SK-N-MC (cell line): ENCODE measurements at regions not wholly inside any gene's neighbourhood (a gene's known extent, or its start where the extent isn't known, plus 50 kb on each side); places are given as distances from the start of the nearest gene placed in this dataset.
A peak's percentile ranks its signal among the peaks of the same experiment; 100 is the strongest.

Source experiments
- DNase-seq: peaks from one replicate; pipeline ENCODE4 v3.0.0-alpha.2; 2011; ENCODE audit warnings: low read depth, low spot score
- H3K27ac ChIP-seq: fragments of 200-600 bp; sonication (generic); 2 replicates; pipeline ENCODE4 v1.5.1; 2016; ENCODE audit warnings: mixed run types
- H3K36me3 ChIP-seq: fragments of 200-600 bp; sonication (generic); 2 replicates; pipeline ENCODE4 v1.6.1; 2017; ENCODE audit warnings: antibody characterized with exemption, low read length, mixed read lengths; ENCODE audit not compliant: insufficient read depth
- H3K4me3 ChIP-seq: fragments of 200-600 bp; sonication (generic); 2 replicates; pipeline ENCODE4 v1.5.1; 2016
- H3K9ac ChIP-seq: fragments of 200-600 bp; sonication (generic); 2 replicates; pipeline ENCODE4 v1.8.0; 2017; ENCODE audit warnings: mixed run types, mixed read lengths; ENCODE audit not compliant: insufficient read length
- H3K9me3 ChIP-seq: fragments of 200-600 bp; sonication (generic); 2 replicates; pipeline ENCODE4 v1.6.1; 2017; ENCODE audit warnings: low read depth, mild to moderate bottlenecking, antibody characterized with exemption, low read length, moderate library complexity, mixed read lengths
- EZH2 ChIP-seq: fragments of 200-600 bp; sonication (generic); IDR thresholded peaks from one replicate; pipeline ENCODE4 v1.6.1; 2017; ENCODE audit warnings: antibody characterized with exemption
- FOXP2 ChIP-seq: optimal IDR thresholded peaks from 2 replicates; pipeline ENCODE3; 2011; ENCODE audit warnings: mild to moderate bottlenecking, moderate library complexity; ENCODE audit not compliant: insufficient read depth; ENCODE audit errors: extremely low read length, control extremely low read depth
- POLR2AphosphoS5 ChIP-seq: IDR thresholded peaks from 2 replicates; pipeline ENCODE4 v1.6.1; 2012; ENCODE audit warnings: mild to moderate bottlenecking, low read depth, low read length, borderline replicate concordance

- Histone ChIP-seq H3K36me3 (no peaks in the 10 kb centered on the region), H3K9me3 (no peaks in the 10 kb centered on the region), H3K9ac (no peak overlapping the region), H3K4me3 (no peak overlapping the region), H3K27ac (no peak overlapping the region)
- TF ChIP-seq FOXP2 (no peak), EZH2 (no peak), POLR2AphosphoS5 (no peak)
- DNase-seq: no peak
These were observed 208.5 kb downstream of the GPR37 start for GRCh38 chr7:124557101-124557500.

GRCh38 chr7:124553502-124553901, 212.1 kb downstream of the GPR37 start:
- Histone ChIP-seq H3K4me3 (peak overlapping the region; percentile 46), H3K9me3 (no peaks in the 10 kb centered on the region), H3K9ac (no peak overlapping the region), H3K36me3 (no peaks in the 10 kb centered on the region), H3K27ac (no peak overlapping the region)
- TF ChIP-seq POLR2AphosphoS5 (no peak), FOXP2 (no peak), EZH2 (no peak)
- no peak for DNase-seq

GRCh38 chr7:124552217-124552616, 213.4 kb downstream of the GPR37 start:
- TF ChIP-seq POLR2AphosphoS5 (no peak), FOXP2 (no peak), EZH2 (no peak)
- DNase-seq: no peak

GRCh38 chr7:124550036-124550435, 215.6 kb downstream of the GPR37 start:
- Histone ChIP-seq H3K9ac (no peak overlapping the region), H3K27ac (no peak overlapping the region), H3K36me3 (no peaks in the 10 kb centered on the region), H3K9me3 (no peaks in the 10 kb centered on the region), H3K4me3 (no peak overlapping the region)
- DNase-seq: no peak
- no peak for TF ChIP-seq POLR2AphosphoS5
- no peak for TF ChIP-seq EZH2
- TF ChIP-seq FOXP2: no peak

More at GRCh38 chr7:124552217-124552616, 213.4 kb downstream of the GPR37 start:
- Histone ChIP-seq H3K9me3 (no peaks in the 10 kb centered on the region), H3K36me3 (no peaks in the 10 kb centered on the region), H3K9ac (no peak overlapping the region), H3K27ac (no peak overlapping the region), H3K4me3 (no peak overlapping the region)

GRCh38 chr7:124542476-124542875, 223.1 kb downstream of the GPR37 start:
- no peak overlapping the region for H3K27ac ChIP-seq
- H3K9ac ChIP-seq: no peak overlapping the region
- H3K36me3 ChIP-seq: no peaks in the 10 kb centered on the region
- H3K4me3 ChIP-seq: no peak overlapping the region
- no peaks in the 10 kb centered on the region for H3K9me3 ChIP-seq
- TF ChIP-seq POLR2AphosphoS5 (no peak), FOXP2 (no peak), EZH2 (no peak)
- DNase-seq: no peak

- Histone ChIP-seq H3K4me3 (no peak overlapping the region), H3K9me3 (no peaks in the 10 kb centered on the region), H3K36me3 (no peaks in the 10 kb centered on the region), H3K27ac (no peak overlapping the region), H3K9ac (no peak overlapping the region)
- DNase-seq: no peak
- TF ChIP-seq POLR2AphosphoS5: no peak
- TF ChIP-seq FOXP2: no peak
These were observed 229.3 kb downstream of the GPR37 start for GRCh38 chr7:124536156-124536762.

- DNase-seq: no peak
- TF ChIP-seq FOXP2 (no peak), POLR2AphosphoS5 (no peak), EZH2 (no peak)
These were observed 233.4 kb downstream of the GPR37 start for GRCh38 chr7:124532166-124532565.

GRCh38 chr7:124516911-124517310, 248.7 kb downstream of the GPR37 start:
- Histone ChIP-seq H3K36me3 (no peaks in the 10 kb centered on the region), H3K9me3 (no peaks in the 10 kb centered on the region), H3K9ac (no peak overlapping the region), H3K4me3 (no peak overlapping the region), H3K27ac (no peak overlapping the region)
- no peak for DNase-seq
- TF ChIP-seq FOXP2 (no peak), POLR2AphosphoS5 (no peak), EZH2 (no peak)

More at GRCh38 chr7:124532166-124532565, 233.4 kb downstream of the GPR37 start:
- H3K36me3 ChIP-seq: no peaks in the 10 kb centered on the region
- no peak overlapping the region for H3K27ac ChIP-seq
- H3K4me3 ChIP-seq: no peak overlapping the region
- H3K9ac ChIP-seq: no peak overlapping the region
- H3K9me3 ChIP-seq: no peaks in the 10 kb centered on the region
